Testis (tissue), 2 donors: ENCODE measurements at regions not wholly inside any gene's neighbourhood (a gene's known extent, or its start where the extent isn't known, plus 50 kb on each side); places are given as distances from the start of the nearest gene placed in this dataset.

ENCODE experiments used
- DNase-seq: peaks from one replicate; pipeline ENCODE4 v3.0.0-alpha.2; 2019
- H3K27ac ChIP-seq, 2 donors: fragments of 200-600 bp; sonication (generic); one replicate each; pipeline ENCODE4 v1.5.1; 2019
- H3K27me3 ChIP-seq: fragments of 200-600 bp; sonication (generic); one replicate; pipeline ENCODE4 v1.5.1; 2019
- H3K36me3 ChIP-seq: fragments of 200-600 bp; sonication (generic); one replicate; pipeline ENCODE4 v1.5.1; 2017; ENCODE audit warnings: low read depth; ENCODE audit errors: missing control alignments
- H3K4me1 ChIP-seq: fragments of 200-600 bp; sonication (generic); one replicate; pipeline ENCODE4 v1.5.1; 2019
- H3K4me3 ChIP-seq, 2 donors: fragments of 200-600 bp; sonication (generic); one replicate each; pipeline ENCODE4 v1.5.1; 2017 to 2019
- H3K9me3 ChIP-seq: fragments of 200-600 bp; sonication (generic); one replicate; pipeline ENCODE4 v1.5.1; 2017
- CTCF ChIP-seq, 3 experiments: fragments of 450-650 bp in 2 of 3; fragments of 200-600 bp in 1 of 3; sonication (generic) in 1 of 3; IDR thresholded peaks; one replicate each; pipeline ENCODE4 v1.5.1; 2016 to 2019; ENCODE audit warnings: antibody characterized with exemption in 3 of 3, mild to moderate bottlenecking in 2 of 3, moderate library complexity in 1 of 3
- POLR2A ChIP-seq: fragments of 450-650 bp; IDR thresholded peaks from one replicate; pipeline ENCODE4 v1.6.1; 2017; ENCODE audit warnings: antibody characterized with exemption, mild to moderate bottlenecking, moderate library complexity
- WGBS, 2 donors: methylation state at CpG; one replicate each; pipeline ENCODE4 v1.1.5; 2018; 5-methylcytosine and 5-hydroxymethylcytosine counted together
- intact Hi-C: fragments of 100-400 bp; cut with DNase I; formaldehyde crosslinking; loops from one replicate; pipeline ENCODE4 v1.15.1; 2023; ENCODE audit warnings: low total_unique reads

- no peak overlapping the region for H3K27ac ChIP-seq
- WGBS, 2 donors: 77 to 83% methylated on average over 1 of the region's 1 CpG
- H3K4me3 ChIP-seq: no peak overlapping the region
- no peaks in the 10 kb centered on the region for H3K36me3 ChIP-seq
- H3K4me1 ChIP-seq: no peaks in the 10 kb centered on the region
- intact Hi-C loops: no loop called here
- TF ChIP-seq CTCF (IDR thresholded peaks at IDR 0.05): no peak
- no peak for TF ChIP-seq POLR2A
- H3K27me3 ChIP-seq: no peaks in the 10 kb centered on the region
- DNase-seq: no peak
- H3K9me3 ChIP-seq: no peaks in the 10 kb centered on the region
Observed at GRCh38 chr2:67076239-67076624, 320.9 kb upstream of the ETAA1 start.

DNA sequence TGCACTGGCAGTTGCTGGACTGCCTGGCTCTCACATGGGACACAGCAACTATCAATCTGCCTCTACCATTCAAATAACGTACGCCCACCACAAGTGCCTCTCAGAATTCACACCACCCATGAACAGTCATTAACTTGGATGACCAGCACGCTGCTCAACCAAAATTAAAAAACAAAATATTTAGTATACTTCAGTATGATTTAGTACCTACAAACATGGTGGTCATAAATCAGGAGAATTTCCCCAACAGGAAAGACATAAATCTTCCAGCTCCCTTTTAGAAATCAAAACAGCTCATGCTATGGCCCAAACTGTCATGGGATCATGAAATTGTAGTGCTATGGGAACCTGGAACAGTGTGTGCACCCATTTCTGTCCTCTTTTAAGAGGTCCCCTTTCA is 317.4 kb upstream of the ETAA1 start:
- 60 to 95% methylated on average over 3 of the region's 3 CpGs for WGBS, 2 donors
- Histone ChIP-seq H3K27me3 (no peaks in the 10 kb centered on the region), H3K4me3 (no peak overlapping the region), H3K27ac (no peak overlapping the region), H3K9me3 (no peaks in the 10 kb centered on the region), H3K4me1 (peaks cover 6% of the 10 kb centered on the region), H3K36me3 (no peaks in the 10 kb centered on the region)
- intact Hi-C loops: no loop called here
- TF ChIP-seq CTCF (IDR thresholded peaks at IDR 0.05) (no peak), POLR2A (no peak)
- no peak for DNase-seq

DNA sequence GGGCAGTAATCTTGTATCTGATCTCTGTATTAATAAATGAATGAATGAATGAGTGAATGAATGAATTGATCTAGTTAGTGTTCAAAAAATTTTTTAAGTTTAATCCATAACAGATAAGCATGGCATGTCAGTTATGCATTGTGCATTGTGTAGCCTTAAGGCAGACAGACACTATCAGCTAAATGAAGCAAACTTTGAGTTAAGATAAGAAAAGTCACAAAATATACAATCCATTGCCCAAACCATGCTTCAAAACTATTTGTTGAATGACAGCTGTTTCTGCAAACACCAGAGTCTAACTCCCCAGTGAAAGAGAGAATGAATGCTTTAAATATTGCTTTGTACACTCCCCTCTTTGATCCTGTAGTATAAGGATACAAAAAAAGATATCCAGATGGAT is 314.3 kb upstream of the ETAA1 start:
- Histone ChIP-seq H3K27me3 (no peaks in the 10 kb centered on the region), H3K4me3 (no peak overlapping the region), H3K4me1 (peaks cover 6% of the 10 kb centered on the region), H3K9me3 (no peaks in the 10 kb centered on the region), H3K27ac (no peak overlapping the region), H3K36me3 (no peaks in the 10 kb centered on the region)
- TF ChIP-seq CTCF (IDR thresholded peaks at IDR 0.05): no peak
- no peak for TF ChIP-seq POLR2A
- intact Hi-C loops: no loop called here
- no peak for DNase-seq

DNA sequence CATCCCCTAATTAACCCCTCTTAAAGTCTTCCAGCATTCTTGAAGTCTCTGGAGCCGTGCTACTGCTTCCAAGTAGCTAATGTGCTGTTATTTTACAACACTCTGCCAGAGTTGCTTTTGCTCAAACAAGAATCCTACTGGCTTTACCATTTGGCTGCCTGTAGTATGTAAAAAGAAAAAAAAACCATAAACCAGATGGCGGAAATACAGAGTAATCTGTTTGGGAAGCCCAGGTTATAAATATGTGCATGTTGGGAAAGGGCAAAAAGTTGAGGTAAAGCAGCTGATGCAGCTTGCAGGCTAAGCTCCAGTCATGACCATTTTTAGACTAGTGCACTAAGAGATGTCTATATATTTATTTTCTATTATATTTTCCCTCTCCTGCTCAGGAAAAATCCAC is 313.2 kb upstream of the ETAA1 start:
- Histone ChIP-seq H3K4me1 (peaks cover 6% of the 10 kb centered on the region), H3K9me3 (no peaks in the 10 kb centered on the region), H3K27me3 (no peaks in the 10 kb centered on the region), H3K27ac (no peak overlapping the region), H3K4me3 (no peak overlapping the region), H3K36me3 (no peaks in the 10 kb centered on the region)
- intact Hi-C loops: no loop called here
- no peak for DNase-seq
- 52 to 62% methylated on average over 2 of the region's 2 CpGs for WGBS, 2 donors
- TF ChIP-seq CTCF (IDR thresholded peaks at IDR 0.05): no peak
- no peak for TF ChIP-seq POLR2A

GRCh38 chr2:67085146-67085545 is 312.0 kb upstream of the ETAA1 start:
- peaks cover 6% of the 10 kb centered on the region for H3K4me1 ChIP-seq
- no peaks in the 10 kb centered on the region for H3K9me3 ChIP-seq
- H3K27me3 ChIP-seq: no peaks in the 10 kb centered on the region
- H3K27ac ChIP-seq: no peak overlapping the region
- intact Hi-C loops: no loop called here
- WGBS, 2 donors: 70 to 84% methylated on average over 4 of the region's 4 CpGs
- no peak for DNase-seq
- H3K36me3 ChIP-seq: no peaks in the 10 kb centered on the region
- no peak overlapping the region for H3K4me3 ChIP-seq
- no peak for TF ChIP-seq POLR2A
- TF ChIP-seq CTCF (IDR thresholded peaks at IDR 0.05): no peak
